Astrocyte (in vitro differentiated cells and primary cell): ENCODE measurements at regions not wholly inside any gene's neighbourhood (a gene's known extent, or its start where the extent isn't known, plus 50 kb on each side); places are given as distances from the start of the nearest gene placed in this dataset.
"Not testable (repeated sequence)": the region's sequence is repeated elsewhere in the genome, so short reads cannot be mapped to it uniquely, and the experiment has no call there.

Experiments
- EZH2 ChIP-seq: IDR thresholded peaks from 2 replicates; pipeline ENCODE4 v1.6.1; 2012; ENCODE audit warnings: mild to moderate bottlenecking, low read length, inconsistent platforms; ENCODE audit not compliant: insufficient read depth
- TF ChIP-seq, protein P1 (sequence below): IDR thresholded peaks from 2 replicates; pipeline ENCODE4 v1.5.1; 2011; ENCODE audit warnings: low read depth, mild to moderate bottlenecking, inconsistent platforms, low read length, moderate library complexity; ENCODE audit not compliant: insufficient read depth

DNA sequence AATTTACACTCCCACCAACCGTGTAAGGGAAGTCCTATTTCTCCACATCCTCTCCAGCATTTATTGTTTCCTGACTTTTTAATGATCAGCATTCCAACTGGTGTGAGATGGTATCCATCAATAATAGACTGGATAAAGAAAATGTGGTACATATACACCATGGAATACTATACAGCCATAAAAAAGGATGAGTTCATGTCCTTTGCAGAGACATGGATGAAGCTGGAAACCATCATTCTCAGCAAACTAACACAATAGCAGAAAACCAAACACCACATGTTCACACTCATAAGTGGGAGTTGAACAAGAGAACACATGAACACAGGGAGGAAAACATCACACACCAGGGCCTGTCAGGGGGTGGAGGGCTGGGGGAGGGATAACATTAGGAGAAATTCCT, 1290.6 kb upstream of the EYS start:
- TF ChIP-seq, protein P1, sequence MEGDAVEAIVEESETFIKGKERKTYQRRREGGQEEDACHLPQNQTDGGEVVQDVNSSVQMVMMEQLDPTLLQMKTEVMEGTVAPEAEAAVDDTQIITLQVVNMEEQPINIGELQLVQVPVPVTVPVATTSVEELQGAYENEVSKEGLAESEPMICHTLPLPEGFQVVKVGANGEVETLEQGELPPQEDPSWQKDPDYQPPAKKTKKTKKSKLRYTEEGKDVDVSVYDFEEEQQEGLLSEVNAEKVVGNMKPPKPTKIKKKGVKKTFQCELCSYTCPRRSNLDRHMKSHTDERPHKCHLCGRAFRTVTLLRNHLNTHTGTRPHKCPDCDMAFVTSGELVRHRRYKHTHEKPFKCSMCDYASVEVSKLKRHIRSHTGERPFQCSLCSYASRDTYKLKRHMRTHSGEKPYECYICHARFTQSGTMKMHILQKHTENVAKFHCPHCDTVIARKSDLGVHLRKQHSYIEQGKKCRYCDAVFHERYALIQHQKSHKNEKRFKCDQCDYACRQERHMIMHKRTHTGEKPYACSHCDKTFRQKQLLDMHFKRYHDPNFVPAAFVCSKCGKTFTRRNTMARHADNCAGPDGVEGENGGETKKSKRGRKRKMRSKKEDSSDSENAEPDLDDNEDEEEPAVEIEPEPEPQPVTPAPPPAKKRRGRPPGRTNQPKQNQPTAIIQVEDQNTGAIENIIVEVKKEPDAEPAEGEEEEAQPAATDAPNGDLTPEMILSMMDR = not testable (repeated sequence)
- TF ChIP-seq EZH2 = not testable (repeated sequence)
